22Rv1 (cell line): ENCODE measurements at regions not wholly inside any gene's neighbourhood (a gene's known extent, or its start where the extent isn't known, plus 50 kb on each side); places are given as distances from the start of the nearest gene placed in this dataset.

Source experiments
- ZFX ChIP-seq: fragments of 450-650 bp; IDR thresholded peaks from 2 replicates; pipeline ENCODE4 v1.6.1; 2017; ENCODE audit warnings: antibody characterized with exemption, borderline replicate concordance
- TF ChIP-seq, protein P1 (sequence below): fragments of 450-650 bp; IDR thresholded peaks from 2 replicates; pipeline ENCODE4 v1.5.1; 2017; ENCODE audit warnings: mild to moderate bottlenecking

- TF ChIP-seq, protein P1, sequence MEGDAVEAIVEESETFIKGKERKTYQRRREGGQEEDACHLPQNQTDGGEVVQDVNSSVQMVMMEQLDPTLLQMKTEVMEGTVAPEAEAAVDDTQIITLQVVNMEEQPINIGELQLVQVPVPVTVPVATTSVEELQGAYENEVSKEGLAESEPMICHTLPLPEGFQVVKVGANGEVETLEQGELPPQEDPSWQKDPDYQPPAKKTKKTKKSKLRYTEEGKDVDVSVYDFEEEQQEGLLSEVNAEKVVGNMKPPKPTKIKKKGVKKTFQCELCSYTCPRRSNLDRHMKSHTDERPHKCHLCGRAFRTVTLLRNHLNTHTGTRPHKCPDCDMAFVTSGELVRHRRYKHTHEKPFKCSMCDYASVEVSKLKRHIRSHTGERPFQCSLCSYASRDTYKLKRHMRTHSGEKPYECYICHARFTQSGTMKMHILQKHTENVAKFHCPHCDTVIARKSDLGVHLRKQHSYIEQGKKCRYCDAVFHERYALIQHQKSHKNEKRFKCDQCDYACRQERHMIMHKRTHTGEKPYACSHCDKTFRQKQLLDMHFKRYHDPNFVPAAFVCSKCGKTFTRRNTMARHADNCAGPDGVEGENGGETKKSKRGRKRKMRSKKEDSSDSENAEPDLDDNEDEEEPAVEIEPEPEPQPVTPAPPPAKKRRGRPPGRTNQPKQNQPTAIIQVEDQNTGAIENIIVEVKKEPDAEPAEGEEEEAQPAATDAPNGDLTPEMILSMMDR: no peak
- no peak for TF ChIP-seq ZFX
Measured at GRCh38 chr11:127268521-127268920, 268.0 kb upstream of the KIRREL3 start.
